ENCODE measurements at regions not wholly inside any gene's neighbourhood (a gene's known extent, or its start where the extent isn't known, plus 50 kb on each side); places are given as distances from the start of the nearest gene placed in this dataset.

DNA sequence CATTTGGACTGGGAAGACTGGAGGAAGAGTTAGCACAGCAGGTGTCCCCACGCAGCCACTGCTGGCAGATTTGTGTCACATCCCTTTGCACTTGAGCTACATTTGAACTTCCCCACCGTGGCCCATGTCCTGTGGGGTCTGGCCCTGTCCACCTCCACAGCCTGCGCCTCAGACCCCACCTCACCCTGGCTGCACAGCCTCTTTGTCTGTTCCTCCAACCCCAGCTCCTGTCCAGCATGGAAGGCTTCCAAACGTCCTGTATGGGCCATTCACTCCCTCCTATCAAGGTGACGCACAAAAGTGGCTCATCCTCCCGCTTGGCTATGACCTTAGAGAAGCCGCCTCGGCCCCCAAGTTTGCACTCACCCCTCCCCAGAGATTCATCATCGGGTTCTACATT lies 200.6 kb downstream of the FOXL1 start:
- CTCF ChIA-PET = interaction anchor here (0.6 to 1.8 kb wide), 2 partner anchors 18 to 674 kb away, joined by 4 to 5 read pairs; no protein-coding TSS in a partner anchor
- Histone ChIP-seq H3K4me3 (ENCODE audit: low read depth, low read length) (no peak overlapping the region), H3K36me3 (ENCODE audit: control insufficient read depth in 2 of 2, insufficient read depth in 1 of 2, low read length in 2 of 2) (no peaks in the 10 kb centered on the region), H3K27ac (ENCODE audit: extremely low read depth, low read depth, low read length) (no peak overlapping the region), H3K4me1 (ENCODE audit: control insufficient read depth, insufficient read depth, low read length) (no peaks in the 10 kb centered on the region), H3K9me3 (ENCODE audit: control insufficient read depth, insufficient read depth, low read depth, low read length) (no peaks in the 10 kb centered on the region)
- POLR2A ChIA-PET = no interaction called here
- TF ChIP-seq, protein P1, sequence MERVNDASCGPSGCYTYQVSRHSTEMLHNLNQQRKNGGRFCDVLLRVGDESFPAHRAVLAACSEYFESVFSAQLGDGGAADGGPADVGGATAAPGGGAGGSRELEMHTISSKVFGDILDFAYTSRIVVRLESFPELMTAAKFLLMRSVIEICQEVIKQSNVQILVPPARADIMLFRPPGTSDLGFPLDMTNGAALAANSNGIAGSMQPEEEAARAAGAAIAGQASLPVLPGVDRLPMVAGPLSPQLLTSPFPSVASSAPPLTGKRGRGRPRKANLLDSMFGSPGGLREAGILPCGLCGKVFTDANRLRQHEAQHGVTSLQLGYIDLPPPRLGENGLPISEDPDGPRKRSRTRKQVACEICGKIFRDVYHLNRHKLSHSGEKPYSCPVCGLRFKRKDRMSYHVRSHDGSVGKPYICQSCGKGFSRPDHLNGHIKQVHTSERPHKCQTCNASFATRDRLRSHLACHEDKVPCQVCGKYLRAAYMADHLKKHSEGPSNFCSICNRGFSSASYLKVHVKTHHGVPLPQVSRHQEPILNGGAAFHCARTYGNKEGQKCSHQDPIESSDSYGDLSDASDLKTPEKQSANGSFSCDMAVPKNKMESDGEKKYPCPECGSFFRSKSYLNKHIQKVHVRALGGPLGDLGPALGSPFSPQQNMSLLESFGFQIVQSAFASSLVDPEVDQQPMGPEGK (tag by site-specific recombination; IDR thresholded peaks at IDR 0.05) = no peak
- TF ChIP-seq, protein P2, sequence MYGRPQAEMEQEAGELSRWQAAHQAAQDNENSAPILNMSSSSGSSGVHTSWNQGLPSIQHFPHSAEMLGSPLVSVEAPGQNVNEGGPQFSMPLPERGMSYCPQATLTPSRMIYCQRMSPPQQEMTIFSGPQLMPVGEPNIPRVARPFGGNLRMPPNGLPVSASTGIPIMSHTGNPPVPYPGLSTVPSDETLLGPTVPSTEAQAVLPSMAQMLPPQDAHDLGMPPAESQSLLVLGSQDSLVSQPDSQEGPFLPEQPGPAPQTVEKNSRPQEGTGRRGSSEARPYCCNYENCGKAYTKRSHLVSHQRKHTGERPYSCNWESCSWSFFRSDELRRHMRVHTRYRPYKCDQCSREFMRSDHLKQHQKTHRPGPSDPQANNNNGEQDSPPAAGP (tag by site-specific recombination; IDR thresholded peaks at IDR 0.05) = no peak
- TF ChIP-seq ZFP37 (tag by site-specific recombination; IDR thresholded peaks at IDR 0.05) = no peak

DNA sequence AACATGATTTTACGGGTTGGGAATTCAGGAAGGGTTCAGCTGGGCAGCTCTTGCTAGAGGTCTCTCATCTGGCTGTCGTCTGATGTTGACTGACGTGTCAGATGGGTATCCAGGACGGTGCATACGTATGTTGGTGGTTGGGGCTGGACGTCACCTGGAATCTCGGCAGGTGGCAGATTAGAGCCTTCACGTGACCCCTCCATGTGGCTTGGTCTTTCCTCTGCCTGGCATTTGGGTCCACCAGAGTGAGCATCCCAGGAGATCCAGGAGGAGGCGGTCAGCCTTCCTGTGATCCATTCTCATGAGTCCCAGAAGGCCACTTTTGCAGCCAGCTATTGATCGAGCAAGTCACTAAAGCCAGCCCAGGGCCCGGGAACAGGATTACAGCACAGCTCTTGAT lies 202.7 kb downstream of the FOXL1 start:
- Histone ChIP-seq H3K27ac (ENCODE audit: extremely low read depth, low read depth, low read length) (no peak overlapping the region), H3K4me1 (ENCODE audit: control insufficient read depth, insufficient read depth, low read length) (no peaks in the 10 kb centered on the region), H3K4me3 (ENCODE audit: low read depth, low read length) (no peak overlapping the region), H3K36me3 (ENCODE audit: control insufficient read depth in 2 of 2, insufficient read depth in 1 of 2, low read length in 2 of 2) (no peaks in the 10 kb centered on the region), H3K9me3 (ENCODE audit: control insufficient read depth, insufficient read depth, low read depth, low read length) (no peaks in the 10 kb centered on the region)
- ChIA-PET POLR2A (no interaction called here), CTCF (no interaction called here)
- TF ChIP-seq ZFP69B (tag by site-specific recombination; IDR thresholded peaks at IDR 0.05) (no peak), KLF16 (tag by site-specific recombination; IDR thresholded peaks at IDR 0.05) (no peak), ZNF701 (tag by site-specific recombination; IDR thresholded peaks at IDR 0.05) (no peak), ZNF121 (tag by site-specific recombination; IDR thresholded peaks at IDR 0.05) (no peak), ZNF404 (tag by site-specific recombination; IDR thresholded peaks at IDR 0.05) (no peak)
- TF ChIP-seq, protein P3, sequence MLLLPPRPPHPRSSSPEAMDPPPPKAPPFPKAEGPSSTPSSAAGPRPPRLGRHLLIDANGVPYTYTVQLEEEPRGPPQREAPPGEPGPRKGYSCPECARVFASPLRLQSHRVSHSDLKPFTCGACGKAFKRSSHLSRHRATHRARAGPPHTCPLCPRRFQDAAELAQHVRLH (tag by site-specific recombination; IDR thresholded peaks at IDR 0.05) = no peak
- TF ChIP-seq, protein P4, sequence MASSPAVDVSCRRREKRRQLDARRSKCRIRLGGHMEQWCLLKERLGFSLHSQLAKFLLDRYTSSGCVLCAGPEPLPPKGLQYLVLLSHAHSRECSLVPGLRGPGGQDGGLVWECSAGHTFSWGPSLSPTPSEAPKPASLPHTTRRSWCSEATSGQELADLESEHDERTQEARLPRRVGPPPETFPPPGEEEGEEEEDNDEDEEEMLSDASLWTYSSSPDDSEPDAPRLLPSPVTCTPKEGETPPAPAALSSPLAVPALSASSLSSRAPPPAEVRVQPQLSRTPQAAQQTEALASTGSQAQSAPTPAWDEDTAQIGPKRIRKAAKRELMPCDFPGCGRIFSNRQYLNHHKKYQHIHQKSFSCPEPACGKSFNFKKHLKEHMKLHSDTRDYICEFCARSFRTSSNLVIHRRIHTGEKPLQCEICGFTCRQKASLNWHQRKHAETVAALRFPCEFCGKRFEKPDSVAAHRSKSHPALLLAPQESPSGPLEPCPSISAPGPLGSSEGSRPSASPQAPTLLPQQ (tag by site-specific recombination; IDR thresholded peaks at IDR 0.05) = no peak
- TF ChIP-seq, protein P5, sequence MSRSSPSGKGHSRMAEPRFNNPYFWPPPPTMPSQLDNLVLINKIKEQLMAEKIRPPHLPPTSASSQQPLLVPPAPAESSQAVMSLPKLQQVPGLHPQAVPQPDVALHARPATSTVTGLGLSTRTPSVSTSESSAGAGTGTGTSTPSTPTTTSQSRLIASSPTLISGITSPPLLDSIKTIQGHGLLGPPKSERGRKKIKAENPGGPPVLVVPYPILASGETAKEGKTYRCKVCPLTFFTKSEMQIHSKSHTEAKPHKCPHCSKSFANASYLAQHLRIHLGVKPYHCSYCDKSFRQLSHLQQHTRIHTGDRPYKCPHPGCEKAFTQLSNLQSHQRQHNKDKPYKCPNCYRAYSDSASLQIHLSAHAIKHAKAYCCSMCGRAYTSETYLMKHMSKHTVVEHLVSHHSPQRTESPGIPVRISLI (tag by site-specific recombination; IDR thresholded peaks at IDR 0.05) = no peak

DNA sequence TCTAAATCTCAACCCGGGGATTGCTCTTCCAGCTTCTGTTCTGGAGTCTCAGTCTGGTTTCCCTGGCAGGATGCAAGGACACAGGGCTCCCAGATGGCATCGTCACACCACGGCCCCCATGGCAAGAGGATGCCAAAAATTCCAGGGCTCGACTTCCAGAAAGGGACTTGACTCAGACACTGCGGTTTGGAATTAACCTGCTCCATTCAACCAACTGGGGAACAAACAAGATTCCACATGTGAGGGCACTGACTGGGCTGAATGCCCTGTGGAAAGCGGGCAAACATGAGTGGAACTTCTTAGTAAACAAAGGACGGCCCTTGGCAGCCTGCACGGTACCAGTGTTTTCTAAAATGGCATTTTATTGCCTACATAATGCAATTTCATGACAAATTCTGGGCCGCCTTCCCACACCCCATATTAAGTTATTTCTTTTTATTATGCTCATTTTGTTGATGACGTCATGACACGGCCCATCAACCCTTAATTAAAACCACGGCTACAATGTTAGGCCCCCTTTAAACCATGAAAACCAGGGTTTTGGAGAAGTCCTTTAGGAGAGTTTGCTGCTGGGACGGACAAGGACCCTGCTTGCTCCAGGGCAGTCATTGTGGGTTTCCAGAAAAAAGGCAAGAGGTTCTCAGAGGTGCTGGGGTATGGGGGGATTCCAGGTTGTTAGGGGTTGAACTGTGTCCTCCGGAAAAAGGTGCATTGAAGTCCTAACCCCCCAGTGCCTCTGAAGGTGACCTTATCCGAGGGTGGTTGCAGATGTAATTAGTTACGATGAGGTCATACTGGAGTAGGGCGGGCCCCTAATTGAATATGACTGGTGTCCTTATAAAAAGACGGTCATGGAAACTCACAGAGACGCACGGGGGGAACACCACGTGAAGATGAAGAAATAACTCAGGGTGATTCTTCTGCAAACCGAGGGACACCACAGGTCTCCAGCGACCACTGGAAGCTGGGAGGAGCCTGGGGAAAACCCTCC lies 205.6 kb downstream of the FOXL1 start:
- Histone ChIP-seq H3K9me3 (ENCODE audit: control insufficient read depth, insufficient read depth, low read depth, low read length) (no peaks in the 10 kb centered on the region), H3K4me1 (ENCODE audit: control insufficient read depth, insufficient read depth, low read length) (no peaks in the 10 kb centered on the region), H3K27ac (ENCODE audit: extremely low read depth, low read depth, low read length) (no peak overlapping the region), H3K4me3 (ENCODE audit: low read depth, low read length) (no peak overlapping the region), H3K36me3 (ENCODE audit: control insufficient read depth in 2 of 2, insufficient read depth in 1 of 2, low read length in 2 of 2) (no peaks in the 10 kb centered on the region)
- POLR2A ChIA-PET = interaction anchor here (1.0 kb wide), 1 partner anchor 23 kb away, joined by 4 read pairs; no protein-coding TSS in a partner anchor
- CTCF ChIA-PET = interaction anchor here (1.2 kb wide), 1 partner anchor 26 kb away, joined by 4 read pairs; no protein-coding TSS in a partner anchor
- TF ChIP-seq GLI2 (tag by site-specific recombination; IDR thresholded peaks at IDR 0.05; ENCODE audit: borderline replicate concordance, low read depth) (no peak), ZNF654 (tag by site-specific recombination; IDR thresholded peaks at IDR 0.05; ENCODE audit: low read depth) (no peak), ZNF19 (tag by site-specific recombination; IDR thresholded peaks at IDR 0.05; ENCODE audit: low read depth) (no peak), ZFP3 (tag by site-specific recombination; IDR thresholded peaks at IDR 0.05; ENCODE audit: low read depth) (no peak), ZNF701 (tag by site-specific recombination; IDR thresholded peaks at IDR 0.05) (no peak), ZNF629 (tag by site-specific recombination; IDR thresholded peaks at IDR 0.05) (peak; percentile 71)
- TF ChIP-seq, protein P4 (tag by site-specific recombination; IDR thresholded peaks at IDR 0.05) = peak; percentile 61; the same call in 1 of the 2 replicates
- TF ChIP-seq, protein P6, sequence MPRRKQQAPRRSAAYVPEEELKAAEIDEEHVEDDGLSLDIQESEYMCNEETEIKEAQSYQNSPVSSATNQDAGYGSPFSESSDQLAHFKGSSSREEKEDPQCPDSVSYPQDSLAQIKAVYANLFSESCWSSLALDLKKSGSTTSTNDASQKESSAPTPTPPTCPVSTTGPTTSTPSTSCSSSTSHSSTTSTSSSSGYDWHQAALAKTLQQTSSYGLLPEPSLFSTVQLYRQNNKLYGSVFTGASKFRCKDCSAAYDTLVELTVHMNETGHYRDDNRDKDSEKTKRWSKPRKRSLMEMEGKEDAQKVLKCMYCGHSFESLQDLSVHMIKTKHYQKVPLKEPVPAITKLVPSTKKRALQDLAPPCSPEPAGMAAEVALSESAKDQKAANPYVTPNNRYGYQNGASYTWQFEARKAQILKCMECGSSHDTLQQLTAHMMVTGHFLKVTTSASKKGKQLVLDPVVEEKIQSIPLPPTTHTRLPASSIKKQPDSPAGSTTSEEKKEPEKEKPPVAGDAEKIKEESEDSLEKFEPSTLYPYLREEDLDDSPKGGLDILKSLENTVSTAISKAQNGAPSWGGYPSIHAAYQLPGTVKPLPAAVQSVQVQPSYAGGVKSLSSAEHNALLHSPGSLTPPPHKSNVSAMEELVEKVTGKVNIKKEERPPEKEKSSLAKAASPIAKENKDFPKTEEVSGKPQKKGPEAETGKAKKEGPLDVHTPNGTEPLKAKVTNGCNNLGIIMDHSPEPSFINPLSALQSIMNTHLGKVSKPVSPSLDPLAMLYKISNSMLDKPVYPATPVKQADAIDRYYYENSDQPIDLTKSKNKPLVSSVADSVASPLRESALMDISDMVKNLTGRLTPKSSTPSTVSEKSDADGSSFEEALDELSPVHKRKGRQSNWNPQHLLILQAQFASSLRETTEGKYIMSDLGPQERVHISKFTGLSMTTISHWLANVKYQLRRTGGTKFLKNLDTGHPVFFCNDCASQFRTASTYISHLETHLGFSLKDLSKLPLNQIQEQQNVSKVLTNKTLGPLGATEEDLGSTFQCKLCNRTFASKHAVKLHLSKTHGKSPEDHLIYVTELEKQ (tag by site-specific recombination; IDR thresholded peaks at IDR 0.05; ENCODE audit: borderline replicate concordance) = no peak
